HG02678 (cell line): ENCODE measurements at regions not wholly inside any gene's neighbourhood (a gene's known extent, or its start where the extent isn't known, plus 50 kb on each side); places are given as distances from the start of the nearest gene placed in this dataset.

Experiments
- ATAC-seq: cut with Tn5 transposase; IDR thresholded peaks from one replicate; pipeline ENCODE4 v1.9.1; 2021; ENCODE audit warnings: mild to moderate bottlenecking, moderate library complexity; ENCODE audit not compliant: unreplicated experiment

DNA sequence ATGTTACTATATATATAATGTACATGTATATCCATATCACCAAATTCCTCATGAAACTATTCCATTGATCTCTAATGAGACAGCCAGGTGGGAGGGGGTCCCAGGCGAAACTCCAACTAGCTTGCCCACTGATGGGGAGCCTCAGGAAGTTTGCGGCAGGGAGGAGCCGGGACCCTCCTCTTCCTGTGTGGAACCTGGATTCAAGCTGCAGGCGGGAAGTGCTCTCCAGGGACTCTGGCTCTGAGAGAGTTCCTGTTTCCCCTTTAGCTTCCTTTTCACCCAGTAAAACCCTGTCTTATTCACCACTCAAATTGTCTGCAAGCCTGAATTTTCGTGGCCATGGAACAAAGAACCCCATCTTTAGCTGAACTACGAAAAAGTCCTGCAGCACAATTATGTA, 152.2 kb downstream of the OPN5 start:
- ATAC-seq: no peak

DNA sequence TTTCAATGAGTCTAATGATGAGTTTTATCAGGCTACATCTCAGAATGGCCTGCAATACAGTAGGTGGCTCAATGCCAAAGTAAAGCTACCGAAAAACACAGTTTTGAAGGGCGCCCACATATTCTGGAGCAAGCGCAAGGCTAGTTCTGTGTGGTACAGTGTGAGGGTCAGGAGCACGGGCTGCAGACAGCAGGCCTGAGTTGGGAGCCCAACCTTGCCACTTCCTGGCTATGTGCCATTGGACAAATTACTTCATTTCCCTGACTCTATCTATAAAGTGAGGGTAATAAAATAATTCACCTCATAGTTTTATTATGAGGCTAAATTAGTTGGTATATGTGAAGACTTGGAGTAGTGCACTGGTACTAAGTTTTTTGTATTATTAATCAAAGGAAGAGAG, 150.7 kb downstream of the OPN5 start:
- ATAC-seq: no peak

DNA sequence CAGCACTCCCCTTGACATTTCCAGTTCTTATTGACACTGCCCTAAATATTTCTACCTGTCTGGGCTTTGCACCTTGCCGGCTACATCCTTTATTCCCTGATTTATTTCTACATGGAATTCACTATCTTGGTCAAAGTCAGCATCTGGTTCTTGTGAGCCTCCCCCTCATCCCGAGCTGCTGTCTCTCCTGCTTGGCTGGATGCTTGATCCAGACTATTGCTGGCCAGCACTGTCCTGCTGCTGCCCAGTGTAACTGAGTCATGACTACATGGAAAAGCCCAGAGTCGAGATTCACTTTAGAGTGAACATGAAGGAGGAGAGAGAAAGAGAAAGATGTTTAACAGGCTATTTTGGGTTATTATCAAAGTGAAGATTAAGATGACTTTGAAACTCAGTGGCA, 142.2 kb downstream of the OPN5 start:
- no peak for ATAC-seq

DNA sequence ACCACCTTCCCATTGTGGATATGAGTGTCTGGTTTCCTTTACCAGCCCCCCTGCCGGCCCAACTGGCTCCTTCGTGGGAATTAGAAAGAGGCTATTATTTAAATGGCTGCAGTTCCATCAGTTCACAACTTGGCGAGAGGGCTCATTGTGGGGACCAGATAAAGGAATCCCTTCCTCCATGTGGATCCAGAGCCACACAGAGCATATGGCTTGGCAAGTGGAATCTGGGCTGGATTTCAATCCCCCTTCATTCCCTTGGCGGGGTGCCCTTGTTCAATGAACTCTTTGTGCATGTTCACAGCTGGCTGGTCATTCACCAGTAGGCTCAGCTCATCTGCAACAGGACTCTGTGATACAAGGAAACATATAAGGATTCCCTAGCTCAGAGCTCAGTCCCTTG, 140.6 kb downstream of the OPN5 start:
- ATAC-seq: no peak

DNA sequence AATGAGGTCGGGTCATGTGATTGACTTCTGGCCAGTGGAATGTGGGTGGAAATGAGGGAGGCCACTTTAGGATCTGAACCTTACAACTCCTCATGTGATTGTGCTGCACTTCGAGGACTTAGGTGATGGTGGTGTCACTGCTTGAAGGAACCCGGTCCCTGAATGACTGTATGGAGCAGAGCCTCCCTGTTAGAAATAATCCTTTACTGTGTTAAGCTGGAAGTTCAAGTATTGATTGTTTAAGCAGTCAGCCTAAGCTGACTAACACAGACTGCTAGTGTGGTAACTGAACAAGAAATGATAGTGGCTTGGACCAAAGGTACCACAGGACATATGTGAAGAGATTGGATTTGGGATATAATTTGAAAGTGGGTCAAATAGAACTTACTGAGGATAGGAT, 138.0 kb downstream of the OPN5 start:
- no peak for ATAC-seq

DNA sequence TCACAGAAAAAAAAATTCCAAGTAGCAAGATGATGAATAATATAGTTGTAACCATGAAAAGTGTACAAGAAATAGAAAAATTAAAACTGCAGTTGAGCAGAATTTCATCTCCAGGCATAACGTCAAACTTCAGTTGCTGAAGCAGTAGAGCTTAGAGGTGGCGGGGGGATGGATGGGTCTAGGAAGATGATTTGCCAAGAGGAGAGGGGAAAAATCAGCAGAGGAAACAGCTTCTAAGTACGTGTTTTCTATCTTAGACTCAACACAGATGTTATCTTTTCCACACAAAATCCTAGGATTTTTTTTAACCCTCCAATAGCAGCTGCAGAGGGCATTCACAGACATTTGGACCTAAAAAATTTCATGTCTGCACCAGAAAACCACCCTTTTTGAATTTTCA, 136.0 kb downstream of the OPN5 start:
- no peak for ATAC-seq

DNA sequence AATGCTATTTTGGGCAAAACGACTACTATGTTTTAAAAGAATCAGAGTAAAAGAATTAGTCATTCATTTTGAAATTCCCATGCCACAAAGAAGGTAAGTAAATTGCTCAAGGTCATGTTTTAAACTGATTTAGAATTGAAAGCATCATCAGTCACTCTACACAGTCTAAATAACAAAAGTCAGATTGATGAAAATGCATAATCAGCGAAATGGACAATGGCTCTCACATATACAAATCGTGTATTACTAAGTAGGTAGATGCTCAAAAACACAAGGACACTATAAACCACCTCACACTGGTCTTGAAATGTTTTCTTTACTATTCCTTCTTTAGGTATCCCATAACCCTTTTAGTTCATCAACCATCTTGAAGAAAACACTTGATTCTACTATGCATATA, 135.4 kb downstream of the OPN5 start:
- no peak for ATAC-seq

DNA sequence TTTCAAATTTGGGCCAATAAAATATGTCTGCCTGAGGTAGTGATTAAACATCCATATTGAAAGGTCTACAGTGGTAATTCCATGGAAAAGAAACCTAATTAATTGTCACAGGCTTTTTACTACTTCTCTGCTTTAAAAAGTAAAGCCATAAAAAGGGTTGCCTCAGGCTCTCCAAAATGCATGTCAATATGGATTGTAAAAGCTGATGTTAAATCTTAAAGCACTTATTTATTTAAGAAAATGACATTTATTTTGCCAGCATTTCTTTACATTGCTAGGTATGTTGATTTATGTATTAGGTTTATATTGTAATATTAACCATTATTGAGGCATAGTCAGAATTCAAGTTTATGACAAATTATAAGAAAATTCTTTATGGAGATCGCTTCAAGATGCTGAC, 133.2 kb downstream of the OPN5 start:
- no peak for ATAC-seq

DNA sequence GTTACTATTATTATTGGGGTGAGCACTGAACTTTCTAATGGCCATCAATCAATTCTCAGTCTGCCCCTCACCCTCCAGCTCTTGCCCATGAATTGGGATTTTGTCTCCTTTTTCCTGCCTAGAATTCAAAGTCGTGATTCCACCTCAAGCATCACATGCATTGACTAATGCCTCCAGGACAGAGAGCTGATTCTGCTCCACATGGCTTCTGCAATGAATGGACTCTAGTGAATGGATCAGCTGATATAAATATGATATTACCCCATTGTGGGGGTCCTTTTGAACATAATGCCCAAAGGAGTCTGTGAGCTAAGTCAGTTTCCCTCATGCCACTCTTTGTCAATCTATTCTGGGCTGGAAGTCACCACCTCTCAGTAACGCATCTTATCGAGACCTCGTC, 126.4 kb downstream of the OPN5 start:
- no peak for ATAC-seq

DNA sequence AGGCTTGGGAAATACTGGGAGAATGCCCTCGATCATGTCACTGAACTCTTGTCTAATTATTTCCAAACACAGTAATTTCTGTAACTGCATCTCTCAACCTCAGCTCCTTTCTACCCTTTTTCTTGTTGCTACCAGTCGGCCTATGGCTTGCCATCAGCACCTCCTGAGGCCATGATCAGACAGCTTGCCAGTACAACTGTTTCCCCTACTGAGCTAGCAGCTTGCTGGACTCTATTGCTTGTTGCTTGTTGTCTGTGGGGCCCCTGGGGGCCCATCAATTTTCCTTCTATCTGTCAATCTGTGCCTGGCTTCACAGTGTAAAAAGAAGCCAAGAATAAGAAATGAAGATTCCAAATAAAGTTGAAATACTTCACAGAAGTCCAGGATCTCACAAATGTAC, 123.9 kb downstream of the OPN5 start:
- no peak for ATAC-seq

DNA sequence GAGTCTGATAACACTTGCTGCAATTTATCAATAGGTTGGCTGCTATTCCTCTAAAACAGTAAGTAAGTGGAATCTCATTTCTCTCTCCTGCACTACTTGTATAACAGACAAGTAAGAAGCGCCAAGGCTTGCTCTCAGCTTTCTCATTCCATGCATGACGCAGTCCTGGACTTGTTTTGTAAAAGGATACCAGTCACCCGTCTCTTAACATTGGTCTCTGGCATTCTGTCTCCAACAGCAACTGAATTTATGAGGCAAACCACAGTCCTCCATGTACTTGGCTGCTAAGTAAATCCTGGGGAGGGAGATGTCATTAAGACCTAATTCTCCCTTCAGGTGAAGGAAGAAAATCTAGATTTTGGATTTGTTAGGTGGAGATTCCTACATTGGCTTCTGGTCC, 115.4 kb downstream of the OPN5 start:
- no peak for ATAC-seq

DNA sequence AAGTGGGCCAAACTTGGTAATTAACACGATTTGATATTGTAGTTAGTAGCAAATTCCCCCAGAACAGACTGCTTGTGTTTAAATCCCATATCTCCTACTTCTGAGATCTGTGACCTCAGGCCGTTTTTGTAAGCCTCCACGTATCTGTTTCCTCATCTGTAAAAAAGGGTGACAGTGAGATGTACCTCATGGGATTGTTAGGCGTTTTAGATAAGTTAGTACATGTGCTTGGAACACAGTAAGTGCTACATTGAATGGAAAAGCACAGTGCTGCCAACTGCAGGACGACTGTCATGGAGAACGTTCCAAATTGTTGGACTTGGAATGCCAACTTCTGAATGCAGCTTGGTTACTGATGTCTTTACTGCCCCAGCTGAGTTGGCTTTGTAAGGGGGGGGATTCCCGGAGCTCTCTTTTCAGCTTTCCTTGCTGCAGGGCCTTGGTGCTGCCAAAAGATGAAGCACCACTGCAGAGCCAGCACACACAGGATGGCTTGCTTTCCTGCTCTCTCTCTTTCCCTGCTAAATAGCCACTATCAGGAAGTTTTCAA, 108.6 kb downstream of the OPN5 start:
- no peak for ATAC-seq

DNA sequence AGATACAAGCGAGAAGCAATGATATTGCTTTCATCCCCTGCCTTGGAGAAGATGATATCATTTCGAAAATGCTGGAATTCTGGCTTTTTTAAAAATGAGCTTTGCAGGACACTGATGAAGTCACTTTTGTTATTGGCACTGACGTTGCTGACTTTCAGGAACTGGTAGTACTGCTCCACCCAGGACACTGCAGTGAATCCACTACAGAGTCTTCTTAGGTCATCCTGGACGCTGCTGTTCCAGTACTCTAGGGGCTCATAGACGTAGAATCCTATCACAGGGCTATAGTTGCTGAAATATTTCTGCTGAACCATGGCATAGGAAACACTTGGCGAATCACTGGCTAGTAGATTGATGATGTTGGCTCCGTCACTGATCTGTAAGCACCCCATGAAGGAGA, 97.2 kb downstream of the OPN5 start:
- no peak for ATAC-seq
